ENCODE measurements at regions not wholly inside any gene's neighbourhood (a gene's known extent, or its start where the extent isn't known, plus 50 kb on each side); places are given as distances from the start of the nearest gene placed in this dataset.
"Not testable (repeated sequence)": the region's sequence is repeated elsewhere in the genome, so short reads cannot be mapped to it uniquely, and the experiment has no call there.

- in situ Hi-C loops (cut with HindIII; ENCODE audit: low pct_unique_long_range_greater_than_20kb, low sequenced_read_pairs) = no loop called here
- Histone ChIP-seq H3K9me3 (ENCODE audit: control insufficient read depth, insufficient read depth, low read depth, low read length) (peaks cover 8% of the 10 kb centered on the region; the same call in 1 of the 2 replicates), H3K4me1 (ENCODE audit: control insufficient read depth, insufficient read depth, low read length) (no peaks in the 10 kb centered on the region), H3K36me3 (ENCODE audit: control insufficient read depth, insufficient read depth, low read length) (no peaks in the 10 kb centered on the region), H3K4me3 (ENCODE audit: low read depth in 2 of 2, low read length in 2 of 2) (no peak overlapping the region), H3K27me3 (ENCODE audit: control insufficient read depth, insufficient read depth, low read length) (no peaks in the 10 kb centered on the region), H3K27ac (ENCODE audit: low read length) (no peak overlapping the region)
- DNase-seq (ENCODE audit: low read depth, low spot score) (no peak), ATAC-seq (no peak)
- intact Hi-C loops (cut with micrococcal nuclease; ENCODE audit: unreplicated experiment) = no loop called here
- POLR2A ChIA-PET = interaction anchor here (0.7 kb wide), 1 partner anchor 176 kb away, joined by 17 read pairs; no protein-coding TSS in a partner anchor
- no TSS peak for BruUV-seq (replicated peaks)
- TF ChIP-seq REST (IDR thresholded peaks at IDR 0.05; ENCODE audit: insufficient read depth in 1 of 2, low read depth in 2 of 2, low read length in 1 of 2) (no peak), POLR2AphosphoS5 (IDR thresholded peaks at IDR 0.05; ENCODE audit: low read depth, low read length) (no peak), TCF7L2 (IDR thresholded peaks at IDR 0.05; ENCODE audit: low read depth, low read length) (no peak), SIN3A (IDR thresholded peaks at IDR 0.05; ENCODE audit: borderline replicate concordance, insufficient read depth, low read depth, low read length) (no peak), CTCF (IDR thresholded peaks at IDR 0.05) (peak; percentile 17; the same call in 1 of the 2 replicates)
- CTCF ChIA-PET = interaction anchor here (0.5 to 0.7 kb wide), 2 partner anchors 236 to 292 kb away, joined by 8 to 9 read pairs; no protein-coding TSS in a partner anchor
Measured at GRCh38 chr11:121864660-121865059, 251.4 kb downstream of the BLID start.

GRCh38 chr11:121863126-121863525 is 252.9 kb downstream of the BLID start:
- no peak overlapping the region for H3K27ac ChIP-seq (ENCODE audit: low read length)
- no peak overlapping the region for H3K4me3 ChIP-seq (ENCODE audit: low read depth in 2 of 2, low read length in 2 of 2)
- H3K27me3 ChIP-seq (ENCODE audit: control insufficient read depth, insufficient read depth, low read length) = no peaks in the 10 kb centered on the region
- ChIA-PET CTCF (no interaction called here), POLR2A (no interaction called here)
- intact Hi-C loops (cut with micrococcal nuclease; ENCODE audit: unreplicated experiment) = no loop called here
- no peak for DNase-seq (ENCODE audit: low read depth, low spot score)
- TF ChIP-seq TCF7L2 (IDR thresholded peaks at IDR 0.05; ENCODE audit: low read depth, low read length) (no peak), REST (IDR thresholded peaks at IDR 0.05; ENCODE audit: insufficient read depth in 1 of 2, low read depth in 2 of 2, low read length in 1 of 2) (no peak), SIN3A (IDR thresholded peaks at IDR 0.05; ENCODE audit: borderline replicate concordance, insufficient read depth, low read depth, low read length) (no peak), POLR2AphosphoS5 (IDR thresholded peaks at IDR 0.05; ENCODE audit: low read depth, low read length) (no peak), CTCF (IDR thresholded peaks at IDR 0.05) (no peak)
- no peaks in the 10 kb centered on the region for H3K36me3 ChIP-seq (ENCODE audit: control insufficient read depth, insufficient read depth, low read length)
- BruUV-seq (replicated peaks) = no TSS peak
- peaks cover 8% of the 10 kb centered on the region; the same call in 1 of the 2 replicates for H3K9me3 ChIP-seq (ENCODE audit: control insufficient read depth, insufficient read depth, low read depth, low read length)
- H3K4me1 ChIP-seq (ENCODE audit: control insufficient read depth, insufficient read depth, low read length) = no peaks in the 10 kb centered on the region
- in situ Hi-C loops (cut with HindIII; ENCODE audit: low pct_unique_long_range_greater_than_20kb, low sequenced_read_pairs) = no loop called here
- no peak for ATAC-seq

- ATAC-seq; H3K27ac ChIP-seq (ENCODE audit: low read length); BruUV-seq (replicated peaks); H3K4me1 ChIP-seq (ENCODE audit: control insufficient read depth, insufficient read depth, low read length); H3K9me3 ChIP-seq (ENCODE audit: control insufficient read depth, insufficient read depth, low read depth, low read length); DNase-seq (ENCODE audit: low read depth, low spot score); CTCF ChIA-PET; H3K27me3 ChIP-seq (ENCODE audit: control insufficient read depth, insufficient read depth, low read length); intact Hi-C loops (cut with micrococcal nuclease; ENCODE audit: unreplicated experiment); H3K4me3 ChIP-seq (ENCODE audit: low read depth in 2 of 2, low read length in 2 of 2); in situ Hi-C loops (cut with HindIII; ENCODE audit: low pct_unique_long_range_greater_than_20kb, low sequenced_read_pairs); H3K36me3 ChIP-seq (ENCODE audit: control insufficient read depth, insufficient read depth, low read length); POLR2A ChIA-PET: not testable (repeated sequence)
Measured at GRCh38 chr11:121855138-121855537, 260.9 kb downstream of the BLID start.

All from Panc1 (cell line).